Activated CD4-positive, alpha-beta T cell treated with anti-CD3 and anti-CD28 coated beads, Interleukin-2, amount 10 ng/mL, durations not matched to agents 7 days and 5 days (primary cell): ENCODE measurements at regions not wholly inside any gene's neighbourhood (a gene's known extent, or its start where the extent isn't known, plus 50 kb on each side); places are given as distances from the start of the nearest gene placed in this dataset.
"Not testable (repeated sequence)": the region's sequence is repeated elsewhere in the genome, so short reads cannot be mapped to it uniquely, and the experiment has no call there.

Experiments used
- CTCF ChIA-PET: fragments of 350-600 bp; sonication (Branson Sonifier 250); formaldehyde crosslinking; loops from one replicate; lab custom pipeline; 2021; ENCODE audit warnings: antibody characterized with exemption; lab: Charles Lee
- POLR2A ChIA-PET: fragments of 350-600 bp; sonication (Branson Sonifier 250); formaldehyde crosslinking; loops from one replicate; lab custom pipeline; 2021; ENCODE audit warnings: antibody characterized with exemption; lab: Charles Lee
- DNase-seq: peaks from one replicate; pipeline ENCODE4 v3.0.0-alpha.2; 2020
- H3K27ac Mint-ChIP-seq: one replicate; pipeline ENCODE4 v1.8.0; 2021; ENCODE audit warnings: mild to moderate bottlenecking, moderate library complexity, mixed read lengths
- H3K27me3 Mint-ChIP-seq: one replicate; pipeline ENCODE4 v1.8.0; 2021; ENCODE audit warnings: mixed read lengths
- H3K36me3 Mint-ChIP-seq: one replicate; pipeline ENCODE4 v1.8.0; 2021; ENCODE audit warnings: low read depth, mixed read lengths
- H3K4me1 Mint-ChIP-seq: one replicate; pipeline ENCODE4 v1.8.0; 2021; ENCODE audit warnings: mixed read lengths
- H3K4me3 Mint-ChIP-seq: one replicate; pipeline ENCODE4 v1.8.0; 2021; ENCODE audit warnings: mild to moderate bottlenecking, moderate library complexity, mixed read lengths
- H3K9me3 Mint-ChIP-seq: one replicate; pipeline ENCODE4 v1.8.0; 2021; ENCODE audit warnings: mixed read lengths

DNA sequence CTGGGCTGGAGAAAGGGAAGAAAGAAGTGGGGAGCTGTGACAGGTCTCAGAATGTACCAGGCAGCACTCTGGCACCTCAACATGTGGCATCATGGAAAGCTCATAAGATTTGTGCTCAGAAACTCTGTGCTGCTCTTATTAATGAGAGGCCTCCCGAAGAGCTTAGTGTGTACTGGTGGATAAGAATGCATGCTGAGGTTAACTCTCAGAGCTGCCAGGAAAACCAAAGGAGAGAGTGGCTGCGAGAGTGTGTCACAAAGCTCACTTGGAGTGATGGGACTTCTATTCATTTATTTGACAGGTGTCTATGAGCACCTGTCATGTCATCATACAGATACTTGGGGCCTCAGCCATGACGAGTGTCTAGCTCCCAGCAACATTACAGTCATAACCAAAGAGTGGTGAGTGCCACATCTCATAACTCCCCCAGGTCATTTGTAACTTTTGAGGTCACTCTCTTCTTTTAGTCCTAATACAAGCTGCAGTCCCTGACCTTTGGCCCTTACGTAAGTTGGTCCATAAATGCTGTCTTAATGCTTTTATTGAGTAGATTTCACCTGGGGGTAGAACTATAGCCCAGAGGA lies 131.9 kb downstream of the TRIM43 start:
- H3K27me3 Mint-ChIP-seq, CTCF ChIA-PET, H3K4me3 Mint-ChIP-seq, DNase-seq, H3K9me3 Mint-ChIP-seq, H3K4me1 Mint-ChIP-seq, POLR2A ChIA-PET, H3K36me3 Mint-ChIP-seq, H3K27ac Mint-ChIP-seq: not testable (repeated sequence)

DNA sequence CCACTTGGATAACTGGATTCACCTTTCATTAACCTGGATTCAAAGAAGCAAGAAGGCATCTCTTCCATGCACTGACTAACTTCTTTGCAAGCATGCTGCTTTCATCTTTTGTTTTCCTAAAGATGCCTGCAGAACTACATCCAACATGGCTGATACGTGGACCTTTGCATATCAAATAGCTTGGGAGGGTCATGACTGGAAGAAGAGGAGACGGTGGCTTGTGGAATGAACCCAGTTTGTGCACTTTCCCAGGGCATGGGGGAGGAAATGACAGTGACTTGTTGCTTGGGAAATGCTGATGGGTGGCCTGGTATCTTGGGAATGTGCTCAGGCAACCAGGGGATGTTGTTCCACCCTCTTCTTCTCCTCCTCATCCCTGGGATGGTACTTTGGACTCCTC lies 133.4 kb downstream of the TRIM43 start:
- H3K9me3 Mint-ChIP-seq, H3K4me1 Mint-ChIP-seq, H3K27ac Mint-ChIP-seq, H3K27me3 Mint-ChIP-seq, DNase-seq, H3K36me3 Mint-ChIP-seq, H3K4me3 Mint-ChIP-seq, POLR2A ChIA-PET, CTCF ChIA-PET: not testable (repeated sequence)

DNA sequence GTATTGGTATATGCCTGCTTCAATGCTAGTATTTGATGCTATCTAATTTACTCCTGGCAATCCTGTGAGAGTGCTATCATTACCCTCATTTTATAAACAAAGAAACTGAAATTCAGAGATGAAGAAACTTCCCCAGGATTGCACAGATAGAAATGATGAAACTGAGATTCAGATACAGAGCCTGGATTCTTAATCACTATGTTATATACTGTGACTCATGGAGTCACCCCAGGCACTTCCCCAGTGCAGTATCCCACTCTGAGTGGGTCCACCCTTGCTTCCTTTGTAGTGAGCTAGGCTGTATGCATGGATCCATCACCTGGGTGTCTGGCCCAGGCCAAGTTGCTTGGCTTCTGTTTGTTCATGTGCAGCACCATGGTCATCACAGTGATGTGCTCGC lies 133.9 kb downstream of the TRIM43 start:
- H3K4me3 Mint-ChIP-seq, H3K27me3 Mint-ChIP-seq, CTCF ChIA-PET, H3K27ac Mint-ChIP-seq, DNase-seq, H3K9me3 Mint-ChIP-seq, H3K4me1 Mint-ChIP-seq, H3K36me3 Mint-ChIP-seq, POLR2A ChIA-PET: not testable (repeated sequence)

DNA sequence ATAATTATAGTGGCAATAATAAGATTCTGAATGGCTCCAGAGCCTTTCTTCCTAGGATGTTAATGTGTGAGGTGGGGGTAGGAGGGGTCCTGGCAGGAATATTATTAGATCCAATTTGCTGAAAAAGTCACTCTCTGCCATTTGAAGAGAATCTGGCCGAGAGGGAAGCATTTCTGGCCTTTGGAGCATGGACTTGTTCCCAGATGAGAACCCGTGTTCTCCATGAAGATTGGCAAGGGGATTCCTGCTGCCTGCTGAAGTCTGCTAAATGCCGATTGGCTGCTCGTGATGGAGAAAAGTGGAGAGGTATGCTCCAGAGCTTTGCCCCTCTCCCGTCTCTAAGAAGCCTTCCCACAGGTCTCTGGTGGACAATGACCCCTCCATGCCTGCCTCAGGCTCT lies 135.6 kb downstream of the TRIM43 start:
- H3K27me3 Mint-ChIP-seq, H3K4me1 Mint-ChIP-seq, DNase-seq, H3K9me3 Mint-ChIP-seq, POLR2A ChIA-PET, H3K4me3 Mint-ChIP-seq, H3K36me3 Mint-ChIP-seq, H3K27ac Mint-ChIP-seq: not testable (repeated sequence)
- CTCF ChIA-PET: interaction anchor here (0.7 kb wide), 1 partner anchor 11 kb away, joined by 3 read pairs; no protein-coding TSS in a partner anchor

DNA sequence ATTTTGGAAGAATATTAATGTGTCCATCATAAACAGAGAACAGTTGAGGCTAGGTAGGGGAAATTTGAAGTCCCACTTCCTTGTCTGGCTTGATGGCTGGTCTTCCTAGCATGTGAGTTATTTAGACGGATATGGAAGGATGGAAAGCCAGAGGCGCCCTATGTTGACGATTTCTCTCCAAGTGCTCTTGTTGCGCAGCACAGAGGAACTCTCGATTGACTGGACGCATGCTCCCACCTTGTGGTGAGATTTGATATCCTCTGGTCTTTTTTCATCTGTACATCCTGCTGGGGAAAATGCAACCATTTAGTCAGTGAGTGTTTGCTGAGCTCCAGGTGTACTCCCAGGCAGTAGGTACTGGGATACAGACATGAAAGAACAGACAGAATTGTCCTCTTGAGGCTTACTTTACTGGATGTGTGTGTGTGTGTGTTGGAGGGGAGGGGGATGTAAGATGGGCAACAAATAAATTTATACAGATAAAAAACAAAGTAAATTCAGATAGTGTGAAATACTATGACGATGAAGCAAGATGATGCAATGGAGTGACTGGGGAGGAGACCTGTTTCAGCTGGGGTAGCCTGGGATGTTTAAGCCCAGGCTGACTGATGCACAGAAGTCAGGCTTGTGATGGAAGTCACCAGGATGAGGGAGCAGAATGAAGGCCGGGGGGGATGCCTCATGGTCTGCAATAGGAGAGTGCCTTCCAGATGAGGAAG lies 137.2 kb downstream of the TRIM43 start:
- POLR2A ChIA-PET: no interaction called here
- no peaks in the 10 kb centered on the region for H3K9me3 Mint-ChIP-seq
- no peaks in the 10 kb centered on the region for H3K4me1 Mint-ChIP-seq
- H3K36me3 Mint-ChIP-seq: no peaks in the 10 kb centered on the region
- H3K27ac Mint-ChIP-seq: no peak overlapping the region
- peak; percentile 46 for DNase-seq
- peaks cover 11% of the 10 kb centered on the region for H3K27me3 Mint-ChIP-seq
- H3K4me3 Mint-ChIP-seq: no peak overlapping the region
- CTCF ChIA-PET: no interaction called here

DNA sequence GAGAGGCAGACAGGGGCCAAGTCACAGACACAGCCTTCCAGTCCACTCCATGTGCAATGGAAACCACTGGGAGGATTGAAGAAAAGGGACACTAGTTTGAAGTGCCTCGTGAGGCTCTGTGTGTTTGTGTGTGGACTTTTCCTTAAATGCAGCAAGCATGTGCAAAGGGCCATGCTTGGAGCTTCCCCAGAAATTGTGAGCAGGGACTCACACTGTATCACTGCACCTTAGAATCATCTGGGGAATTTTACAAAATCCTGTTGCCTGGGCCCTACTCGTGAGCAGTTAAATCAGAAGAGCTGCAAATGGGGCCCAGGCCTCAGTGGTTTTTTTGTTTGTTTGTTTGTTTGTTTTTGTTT lies 137.8 kb downstream of the TRIM43 start:
- POLR2A ChIA-PET: no interaction called here
- Mint-ChIP-seq H3K27me3 (peaks cover 11% of the 10 kb centered on the region), H3K4me1 (no peaks in the 10 kb centered on the region), H3K27ac (no peak overlapping the region), H3K9me3 (no peaks in the 10 kb centered on the region), H3K36me3 (no peaks in the 10 kb centered on the region), H3K4me3 (no peak overlapping the region)
- CTCF ChIA-PET: no interaction called here
- DNase-seq: no peak

DNA sequence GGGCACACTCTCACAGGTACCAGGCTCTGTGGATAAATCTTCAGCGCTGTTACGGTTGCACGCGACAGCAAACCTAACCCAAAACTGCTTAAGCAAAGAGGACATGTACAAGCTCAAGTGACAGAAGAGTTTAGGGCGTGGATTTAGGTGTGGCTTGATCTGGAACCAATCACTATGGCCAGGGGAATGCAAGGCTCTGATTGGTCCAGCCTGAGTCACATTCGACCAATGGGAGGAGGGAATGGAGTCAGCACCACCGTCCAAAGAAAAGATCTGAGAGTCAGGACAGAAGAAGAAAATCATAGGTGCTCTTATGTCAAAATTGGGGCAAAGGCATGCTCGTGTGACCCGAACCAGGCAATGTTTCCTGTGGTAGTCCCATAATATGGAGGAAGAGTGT lies 139.0 kb downstream of the TRIM43 start:
- H3K9me3 Mint-ChIP-seq: no peaks in the 10 kb centered on the region
- CTCF ChIA-PET: no interaction called here
- H3K27ac Mint-ChIP-seq: no peak overlapping the region
- H3K4me1 Mint-ChIP-seq: no peaks in the 10 kb centered on the region
- no peak overlapping the region for H3K4me3 Mint-ChIP-seq
- peaks cover 21% of the 10 kb centered on the region for H3K27me3 Mint-ChIP-seq
- no peak for DNase-seq
- POLR2A ChIA-PET: no interaction called here
- no peaks in the 10 kb centered on the region for H3K36me3 Mint-ChIP-seq

DNA sequence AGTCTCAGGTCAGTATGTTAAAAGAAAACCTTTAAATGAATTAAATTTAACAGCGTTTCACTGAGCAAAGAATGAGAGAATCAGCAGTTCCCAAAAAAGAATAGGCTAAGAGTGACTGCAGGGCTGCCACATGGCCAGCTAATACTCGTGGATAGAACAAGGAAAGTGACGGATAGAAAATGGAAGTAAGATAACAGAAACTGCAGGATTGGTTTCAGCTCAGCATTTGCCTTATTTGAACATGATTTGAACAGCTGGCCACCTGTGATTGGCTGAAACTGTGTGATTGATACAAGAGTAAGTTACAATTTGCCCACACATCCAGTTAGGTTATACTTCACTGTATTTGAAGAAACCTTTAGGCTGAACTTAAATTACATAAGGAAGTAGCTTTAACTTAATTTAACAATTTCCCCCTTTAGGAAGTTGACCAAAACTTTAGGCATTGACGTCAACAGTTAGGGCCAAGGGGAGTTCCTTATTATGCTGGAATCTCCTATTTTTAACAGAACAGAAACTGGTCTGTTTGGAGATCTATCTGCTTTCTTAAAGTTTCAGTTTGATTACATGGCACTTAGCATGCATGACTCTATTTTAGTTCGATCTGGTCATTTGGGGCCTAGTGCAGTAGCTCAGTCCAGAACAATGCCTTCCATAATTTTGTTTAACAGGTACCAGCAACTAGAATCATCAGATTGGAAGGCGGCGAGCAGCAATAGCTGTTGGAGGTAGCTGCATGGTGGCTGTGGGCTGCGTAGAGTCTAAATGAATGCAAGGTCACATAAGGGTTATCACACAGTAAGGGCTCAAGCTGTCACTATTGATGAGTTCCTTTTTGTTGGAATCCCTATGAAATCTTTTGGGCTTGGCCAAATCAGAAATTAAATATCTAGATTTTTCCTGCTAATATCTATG lies 143.4 kb downstream of the TRIM43 start:
- H3K4me3 Mint-ChIP-seq: no peak overlapping the region
- ChIA-PET POLR2A (no interaction called here), CTCF (no interaction called here)
- H3K27me3 Mint-ChIP-seq: peaks cover 37% of the 10 kb centered on the region
- H3K36me3 Mint-ChIP-seq: no peaks in the 10 kb centered on the region
- H3K9me3 Mint-ChIP-seq: no peaks in the 10 kb centered on the region
- H3K4me1 Mint-ChIP-seq: no peaks in the 10 kb centered on the region
- DNase-seq: no peak
- no peak overlapping the region for H3K27ac Mint-ChIP-seq

DNA sequence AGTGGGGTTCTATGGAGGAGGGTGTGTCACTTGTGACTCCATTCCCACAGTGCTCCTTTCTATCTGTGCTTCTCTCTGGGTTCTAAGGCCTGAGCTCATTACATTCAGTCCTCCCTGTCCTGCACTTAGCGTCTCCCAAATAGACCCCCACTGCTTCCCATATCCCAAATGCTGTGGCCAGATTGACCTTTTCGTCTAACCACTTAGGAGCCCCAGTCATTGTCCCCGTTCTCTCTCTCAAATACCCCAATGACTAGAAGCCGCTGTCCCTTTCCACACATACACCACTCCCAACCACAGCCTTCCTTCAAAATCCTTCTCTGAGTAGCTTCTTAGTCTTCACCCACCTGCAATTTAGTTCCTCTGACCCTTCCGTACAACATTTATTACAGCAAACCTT lies 146.5 kb downstream of the TRIM43 start:
- Mint-ChIP-seq H3K4me3 (no peak overlapping the region), H3K36me3 (no peaks in the 10 kb centered on the region), H3K27me3 (peaks cover 33% of the 10 kb centered on the region), H3K4me1 (no peaks in the 10 kb centered on the region), H3K9me3 (no peaks in the 10 kb centered on the region), H3K27ac (no peak overlapping the region)
- POLR2A ChIA-PET: no interaction called here
- DNase-seq: no peak
- CTCF ChIA-PET: no interaction called here

DNA sequence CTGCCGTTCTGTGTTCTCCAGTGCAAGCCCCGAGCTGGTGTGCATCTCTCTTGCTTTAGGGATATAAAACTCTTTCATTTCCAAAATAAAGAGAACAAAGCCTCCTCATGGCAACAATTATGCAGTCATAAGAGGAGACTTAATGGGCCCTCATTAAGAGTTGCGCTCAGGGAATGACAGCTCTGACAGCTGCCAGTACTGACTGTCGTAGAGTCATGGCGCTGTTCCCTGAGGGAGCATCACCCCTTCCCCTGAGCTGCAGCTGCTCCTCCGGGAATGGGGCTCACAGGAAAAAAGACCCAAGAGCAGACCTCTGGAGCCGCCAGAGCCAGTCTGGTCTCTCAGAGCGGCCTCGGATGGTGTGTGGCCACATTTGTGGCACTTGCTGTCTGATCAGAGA lies 160.3 kb downstream of the TRIM43 start:
- POLR2A ChIA-PET, H3K27ac Mint-ChIP-seq, H3K4me3 Mint-ChIP-seq, H3K27me3 Mint-ChIP-seq, DNase-seq, H3K4me1 Mint-ChIP-seq, CTCF ChIA-PET, H3K9me3 Mint-ChIP-seq, H3K36me3 Mint-ChIP-seq: not testable (repeated sequence)

DNA sequence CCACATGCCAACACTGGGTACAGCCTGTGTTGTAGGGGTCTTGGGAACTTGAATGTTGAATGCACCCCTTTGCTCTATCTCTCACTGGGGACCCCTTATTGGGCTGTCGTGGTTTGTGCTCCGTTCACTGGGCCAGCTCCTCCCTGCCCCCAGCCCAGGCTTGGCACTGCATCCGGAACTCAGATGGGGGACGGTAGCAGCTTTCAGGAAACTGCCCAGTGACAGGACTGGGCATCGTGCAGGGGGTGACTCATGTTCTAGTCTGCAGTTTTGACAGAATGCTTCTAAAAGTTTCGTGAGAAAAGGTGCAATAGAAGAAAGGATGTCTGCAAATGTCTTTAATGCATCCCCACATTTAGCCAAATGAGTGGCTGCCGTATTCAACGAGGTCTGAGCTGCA lies 162.0 kb downstream of the TRIM43 start:
- DNase-seq, CTCF ChIA-PET, H3K36me3 Mint-ChIP-seq, POLR2A ChIA-PET, H3K9me3 Mint-ChIP-seq, H3K27me3 Mint-ChIP-seq, H3K4me3 Mint-ChIP-seq, H3K4me1 Mint-ChIP-seq, H3K27ac Mint-ChIP-seq: not testable (repeated sequence)

DNA sequence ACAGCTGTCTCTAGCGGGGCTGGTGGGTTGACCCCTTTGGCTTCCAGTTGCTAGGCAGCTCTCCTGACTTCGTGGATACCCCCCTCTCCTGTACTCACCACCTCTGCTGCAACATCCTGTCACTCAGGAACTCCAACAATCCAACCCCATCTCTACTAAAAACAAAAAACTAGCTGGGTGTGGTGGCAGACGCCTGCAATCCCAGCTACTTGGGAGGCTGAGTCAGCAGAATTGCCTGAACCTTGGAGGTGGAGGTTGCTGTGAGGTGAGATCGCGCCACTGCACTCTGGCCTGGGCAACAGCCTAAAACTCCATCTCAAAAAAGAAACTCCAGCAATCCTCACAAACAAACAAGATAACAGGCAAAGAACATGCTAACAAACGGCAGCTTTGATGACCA lies 162.4 kb downstream of the TRIM43 start:
- H3K36me3 Mint-ChIP-seq, H3K27ac Mint-ChIP-seq, H3K27me3 Mint-ChIP-seq, H3K9me3 Mint-ChIP-seq, H3K4me1 Mint-ChIP-seq, CTCF ChIA-PET, H3K4me3 Mint-ChIP-seq, DNase-seq, POLR2A ChIA-PET: not testable (repeated sequence)

DNA sequence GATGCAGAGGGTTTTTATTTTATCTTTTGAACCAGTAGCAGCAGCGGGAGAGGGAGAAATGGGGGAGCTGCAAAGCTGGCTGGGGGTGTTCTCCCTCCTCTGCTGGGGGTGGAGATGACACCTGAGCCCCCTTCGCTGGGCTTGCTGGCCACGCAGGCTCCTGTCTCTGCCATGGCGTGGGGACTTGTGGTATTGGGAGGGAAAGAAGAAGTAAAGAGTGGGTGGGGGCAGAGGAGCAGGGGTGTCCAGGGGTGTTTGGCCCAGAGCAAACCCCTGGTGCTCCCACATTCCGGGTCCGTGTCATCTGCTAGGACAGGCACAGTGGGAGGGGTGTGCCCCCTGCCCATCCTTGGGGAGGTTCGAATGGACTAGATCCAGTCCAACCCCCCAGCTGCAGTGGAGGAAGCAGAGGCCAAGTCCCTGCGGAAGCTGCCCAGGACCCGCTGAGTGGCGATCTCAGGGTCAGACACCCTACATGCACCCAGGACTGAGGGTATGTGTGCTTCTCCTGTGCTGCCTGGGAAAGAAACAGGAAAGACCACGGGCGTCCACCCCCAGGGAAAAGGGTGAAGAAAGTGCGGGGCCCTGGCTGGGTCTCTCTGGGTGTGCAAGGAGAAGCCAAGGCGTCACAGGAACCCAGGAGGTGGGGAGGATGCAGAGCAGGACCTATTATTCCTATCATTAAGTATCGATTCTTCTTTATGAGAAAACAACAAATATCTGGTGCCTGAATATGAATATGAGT lies 163.2 kb downstream of the TRIM43 start:
- H3K36me3 Mint-ChIP-seq, H3K9me3 Mint-ChIP-seq, H3K4me1 Mint-ChIP-seq, CTCF ChIA-PET, DNase-seq, POLR2A ChIA-PET, H3K4me3 Mint-ChIP-seq, H3K27me3 Mint-ChIP-seq, H3K27ac Mint-ChIP-seq: not testable (repeated sequence)
